GM18909 (cell line): ENCODE measurements at regions not wholly inside any gene's neighbourhood (a gene's known extent, or its start where the extent isn't known, plus 50 kb on each side); places are given as distances from the start of the nearest gene placed in this dataset.
"Not testable (repeated sequence)": the region's sequence is repeated elsewhere in the genome, so short reads cannot be mapped to it uniquely, and the experiment has no call there.

Experiments used
- ATAC-seq: cut with Tn5 transposase; IDR thresholded peaks from one replicate; pipeline ENCODE4 v1.9.1; 2021; ENCODE audit warnings: mild to moderate bottlenecking; ENCODE audit not compliant: unreplicated experiment, poor library complexity

DNA sequence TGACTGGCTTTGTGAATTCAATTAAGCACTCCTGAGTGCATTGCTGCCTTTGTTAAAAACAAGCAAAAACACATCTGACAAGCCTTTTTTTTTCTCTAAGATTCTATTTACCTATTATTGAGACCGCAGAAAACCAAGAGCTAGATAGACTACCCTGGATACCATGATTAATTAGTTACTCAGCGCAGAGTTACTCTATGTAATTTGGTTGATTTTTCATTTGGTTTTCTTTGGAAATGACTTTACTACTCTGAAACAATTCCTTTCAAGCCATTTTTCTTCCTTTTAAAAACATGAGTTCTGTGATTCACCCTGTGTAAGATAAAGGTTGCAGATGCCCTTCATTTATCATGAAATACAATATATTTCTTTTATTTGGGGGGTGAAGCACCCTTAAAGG is 421.6 kb upstream of the PIK3R1 start:
- no peak for ATAC-seq

- no peak for ATAC-seq
These were observed 422.1 kb upstream of the PIK3R1 start for GRCh38 chr5:67793418-67793817.

- no peak for ATAC-seq
These were observed 422.7 kb upstream of the PIK3R1 start for GRCh38 chr5:67792891-67793290.

- no peak for ATAC-seq
These were observed 425.2 kb upstream of the PIK3R1 start for GRCh38 chr5:67790390-67790789.

DNA sequence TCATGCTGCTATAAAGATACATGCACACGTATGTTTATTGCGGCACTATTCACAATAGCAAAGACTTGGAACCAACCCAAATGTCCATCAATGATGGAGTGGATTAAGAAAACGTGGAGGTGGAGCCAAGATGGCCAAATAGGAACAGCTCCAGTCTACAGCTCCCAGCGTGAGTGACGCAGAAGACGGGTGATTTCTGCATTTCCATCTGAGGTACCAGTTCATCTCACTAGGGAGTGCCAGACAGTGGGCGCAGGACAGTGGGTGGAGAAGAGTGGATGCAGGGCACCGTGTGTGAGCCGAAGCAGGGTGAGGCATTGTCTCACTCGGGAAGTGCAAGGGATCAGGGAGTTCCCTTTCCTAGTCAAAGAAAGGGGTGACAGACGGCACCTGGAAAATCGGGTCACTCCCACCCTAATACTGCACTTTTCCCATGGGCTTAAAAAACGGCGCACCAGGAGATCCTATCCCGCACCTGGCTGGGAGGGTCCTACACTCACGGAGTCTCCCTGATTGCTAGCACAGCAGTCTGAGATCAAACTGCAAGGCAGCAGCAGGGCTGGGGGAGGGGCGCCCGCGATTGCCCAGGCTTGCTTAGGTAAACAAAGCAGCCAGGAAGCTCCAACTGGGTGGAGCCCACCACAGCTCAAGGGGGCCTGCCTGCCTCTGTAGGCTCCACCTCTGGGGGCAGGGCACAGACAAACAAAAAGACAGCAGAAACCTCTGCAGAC is 435.5 kb upstream of the PIK3R1 start:
- ATAC-seq = not testable (repeated sequence)

DNA sequence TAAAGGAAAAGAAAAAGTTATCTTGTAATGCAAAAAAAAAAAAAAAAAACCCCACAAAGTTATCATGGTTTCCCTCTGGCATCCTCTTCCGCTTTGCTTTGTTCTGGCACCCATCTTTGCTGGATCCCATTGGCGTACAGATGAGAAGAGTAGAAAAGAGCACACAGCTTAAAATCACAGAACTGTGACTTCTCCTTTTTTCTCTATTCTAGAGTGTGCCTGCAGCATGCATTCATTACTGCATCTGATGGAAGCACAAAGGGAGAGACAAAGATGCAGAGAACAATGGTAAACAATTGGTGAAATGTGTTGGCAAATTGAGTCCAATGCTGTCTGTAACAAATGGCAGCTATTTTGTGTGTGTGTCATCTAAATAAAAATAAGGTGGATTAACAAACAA is 440.8 kb upstream of the PIK3R1 start:
- no peak for ATAC-seq

DNA sequence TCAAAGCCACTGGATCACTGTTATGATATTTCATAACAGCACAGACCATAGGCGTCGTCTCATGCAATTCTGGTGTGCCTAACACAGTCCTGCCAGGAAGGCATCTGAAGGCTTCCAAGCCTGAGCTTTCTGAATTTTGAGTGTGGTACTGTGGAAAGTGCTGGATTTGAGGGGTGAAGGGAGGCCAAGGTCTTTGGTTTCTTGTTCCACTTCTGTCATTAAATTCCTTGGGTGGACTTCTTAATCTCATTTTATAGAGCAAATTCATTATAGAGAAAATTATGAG is 441.3 kb upstream of the PIK3R1 start:
- no peak for ATAC-seq

GRCh38 chr5:67773411-67774266 is 441.9 kb upstream of the PIK3R1 start:
- no peak for ATAC-seq

- ATAC-seq = no peak
These were observed 443.8 kb upstream of the PIK3R1 start for GRCh38 chr5:67771791-67772190.

DNA sequence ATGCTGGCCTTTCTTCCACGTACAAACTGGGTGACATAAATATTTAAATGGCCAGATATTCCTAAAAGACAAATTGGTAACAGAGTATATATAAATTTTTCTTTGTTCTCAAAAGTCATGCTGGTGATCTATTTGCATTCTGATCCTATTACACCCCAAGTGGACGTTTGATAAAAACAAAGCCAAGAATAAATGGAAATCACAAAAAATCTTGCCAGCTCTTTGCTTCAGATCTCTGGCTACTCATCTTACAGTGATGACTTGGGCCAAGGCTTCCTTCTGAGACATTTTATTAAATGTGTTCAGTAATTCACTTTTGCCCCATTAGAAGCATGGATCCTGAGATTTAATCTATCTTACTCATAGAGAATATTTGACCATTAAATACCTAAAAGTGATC is 444.3 kb upstream of the PIK3R1 start:
- no peak for ATAC-seq

DNA sequence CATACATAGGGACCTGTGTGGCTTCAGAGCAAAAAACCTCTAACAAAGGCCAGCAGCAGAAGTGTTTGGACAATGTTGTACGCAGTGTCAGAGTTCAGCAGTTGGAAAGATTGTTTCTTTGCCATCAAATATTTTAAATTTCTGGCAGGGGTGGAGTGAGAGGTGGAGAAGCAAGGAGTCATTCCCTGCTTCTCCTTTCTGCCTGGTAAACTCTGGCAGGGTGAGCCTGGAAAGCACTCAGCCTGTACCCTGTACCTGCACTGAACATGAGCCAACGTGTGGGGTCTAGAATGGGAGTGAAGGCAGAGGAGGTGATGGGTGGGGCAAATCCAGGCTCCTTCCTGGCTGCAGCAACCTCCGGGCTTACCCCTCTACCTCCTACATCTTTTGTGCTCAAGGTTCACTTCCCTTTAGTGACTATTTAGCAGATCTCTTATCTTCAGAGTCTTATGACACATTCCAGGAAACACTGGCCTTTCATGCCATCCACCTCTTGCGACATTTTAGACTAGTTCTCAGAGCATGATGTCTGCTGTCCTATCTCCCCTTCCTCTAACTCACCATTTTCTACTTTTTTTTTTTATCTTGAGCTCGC is 445.0 kb upstream of the PIK3R1 start:
- ATAC-seq = no peak

DNA sequence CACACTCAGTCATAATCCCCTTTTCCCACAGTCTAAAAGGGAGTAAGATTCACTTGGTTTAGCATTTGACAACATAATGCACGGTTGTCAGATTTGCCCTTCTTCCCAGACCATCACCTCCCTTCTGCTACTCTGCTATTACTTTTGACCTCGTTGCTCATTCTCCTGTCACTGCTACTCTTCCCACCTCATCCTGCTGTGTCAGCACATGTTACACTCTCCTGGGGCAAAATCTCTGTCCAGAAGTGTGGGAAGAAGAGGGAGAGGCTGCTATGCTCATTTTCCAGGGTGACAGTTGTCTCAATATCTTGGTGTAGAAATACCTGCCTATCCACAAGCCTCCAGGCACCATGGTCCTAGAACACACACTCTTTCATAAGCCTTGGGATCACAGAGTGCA is 449.9 kb upstream of the PIK3R1 start:
- no peak for ATAC-seq

DNA sequence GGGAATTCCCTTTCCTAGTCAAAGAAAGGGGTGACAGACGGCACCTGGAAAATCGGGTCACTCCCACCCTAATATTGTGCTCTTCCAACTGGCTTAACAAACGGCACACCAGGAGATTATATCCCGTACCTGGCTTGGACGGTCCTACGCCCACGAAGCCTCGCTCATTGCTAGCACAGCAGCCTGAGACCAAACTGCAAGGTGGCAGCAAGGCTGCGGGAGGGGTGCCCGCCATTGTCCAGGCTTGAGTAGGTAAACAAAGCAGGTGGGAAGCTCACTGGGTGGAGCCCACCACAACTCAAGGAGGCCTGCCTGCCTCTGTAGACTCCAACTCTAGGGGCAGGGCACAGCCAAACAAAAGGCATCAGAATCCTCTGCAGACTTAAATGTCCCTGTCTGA is 457.8 kb upstream of the PIK3R1 start:
- ATAC-seq = not testable (repeated sequence)

- ATAC-seq = no peak
These were observed 463.2 kb upstream of the PIK3R1 start for GRCh38 chr5:67752357-67752708.

DNA sequence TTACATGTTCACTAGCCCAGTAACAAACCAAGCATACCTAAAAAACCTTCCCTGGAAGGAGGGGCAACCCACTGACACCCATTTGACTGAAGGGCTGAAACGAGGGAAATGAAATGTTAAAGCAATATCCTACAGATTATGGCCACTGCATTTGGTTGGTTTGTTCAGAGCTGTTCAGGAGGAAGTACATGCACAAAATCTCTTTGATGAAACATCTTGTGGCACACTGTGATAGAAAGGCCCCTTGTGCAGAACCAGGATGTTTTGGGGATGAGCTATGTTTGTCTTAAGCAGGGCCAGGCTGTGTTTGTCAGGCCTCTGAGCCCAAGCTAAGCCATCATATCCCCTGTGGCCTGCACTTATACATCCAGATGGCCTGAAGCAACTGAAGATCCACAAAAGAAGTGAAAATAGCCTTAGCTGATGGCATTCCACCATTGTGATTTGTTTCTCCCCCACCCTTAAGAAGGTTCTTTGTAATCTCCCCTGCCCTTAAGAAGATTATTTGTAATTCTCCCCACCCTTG is 467.3 kb upstream of the PIK3R1 start:
- no peak for ATAC-seq

DNA sequence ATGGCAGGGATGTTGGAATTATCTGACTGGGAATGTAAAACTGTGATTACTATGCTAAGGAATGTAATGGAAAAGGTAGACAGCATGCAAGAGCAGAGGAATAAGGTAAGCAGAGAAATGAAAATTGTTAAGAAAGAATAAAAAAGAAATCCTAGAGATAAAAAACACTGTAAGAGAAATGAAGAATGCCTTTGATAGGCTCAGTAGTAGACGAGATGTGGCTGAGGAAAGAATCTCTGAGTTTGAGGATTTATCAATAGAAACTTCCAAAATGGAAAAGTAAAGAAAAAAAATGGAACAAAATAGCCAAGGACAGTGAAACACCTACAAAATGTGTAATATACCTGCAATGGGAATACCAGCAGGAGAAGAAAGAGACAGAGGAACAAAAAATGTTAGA is 468.5 kb upstream of the PIK3R1 start:
- no peak for ATAC-seq

- ATAC-seq = not testable (repeated sequence)
These were observed 468.9 kb upstream of the PIK3R1 start for GRCh38 chr5:67746608-67747007.

GRCh38 chr5:67746103-67746502 is 469.5 kb upstream of the PIK3R1 start:
- no peak for ATAC-seq

GRCh38 chr5:67732921-67733320 is 482.6 kb upstream of the PIK3R1 start:
- ATAC-seq = no peak

DNA sequence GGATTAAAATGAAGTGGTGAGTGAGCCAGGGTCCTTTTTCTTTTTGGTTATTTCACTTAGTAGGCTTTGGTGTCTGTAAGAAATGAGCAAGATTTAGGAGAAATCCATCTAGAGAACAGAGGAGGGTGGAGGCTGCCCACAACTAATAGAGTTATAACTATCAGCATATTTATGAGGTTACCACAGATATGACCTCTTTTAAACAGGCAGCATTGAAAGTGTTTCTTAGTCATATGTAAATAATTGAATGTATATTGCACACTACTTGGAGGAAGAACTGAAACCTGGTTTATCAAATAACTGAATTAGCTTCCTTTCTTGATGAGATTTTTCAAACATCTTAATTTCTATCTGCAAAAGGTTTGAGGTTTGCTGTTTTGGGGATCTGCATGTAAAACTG is 483.1 kb upstream of the PIK3R1 start:
- ATAC-seq = no peak

DNA sequence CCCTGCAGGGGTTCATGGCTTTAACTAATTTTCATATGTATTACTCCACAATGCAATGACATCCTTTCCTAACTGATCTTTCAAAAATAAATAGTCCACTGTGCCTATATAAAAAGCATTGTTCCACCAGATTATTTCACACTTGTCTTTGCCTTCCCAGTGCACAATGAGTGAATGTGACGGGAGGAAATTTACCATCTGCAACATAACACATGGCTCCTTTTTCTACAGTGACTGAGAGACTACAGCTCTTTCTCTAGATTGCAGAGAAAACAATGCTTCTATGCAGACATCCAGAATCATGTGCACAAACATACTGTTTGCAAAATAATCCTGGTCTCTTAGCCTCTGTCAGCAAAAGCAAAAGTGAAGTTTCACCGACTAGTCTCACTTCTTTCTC is 483.7 kb upstream of the PIK3R1 start:
- ATAC-seq = no peak
